Astrocyte of the cerebellum (primary cell): ENCODE measurements at regions not wholly inside any gene's neighbourhood (a gene's known extent, or its start where the extent isn't known, plus 50 kb on each side); places are given as distances from the start of the nearest gene placed in this dataset.

Source experiments
- DNase-seq: peaks from one replicate; pipeline ENCODE4 v3.0.0-alpha.2; 2011; ENCODE audit warnings: low read depth
- H3K4me3 ChIP-seq: 2 replicates; pipeline ENCODE4 v1.5.1; 2011; ENCODE audit warnings: mild to moderate bottlenecking, low read depth, low read length, moderate library complexity
- CTCF ChIP-seq: IDR thresholded peaks from 2 replicates; pipeline ENCODE4 v1.5.1; 2012; ENCODE audit warnings: low read length, low read depth, moderate library complexity, mild to moderate bottlenecking; ENCODE audit errors: missing control alignments
- in situ Hi-C: cut with HindIII; loops from 2 replicates; pipeline ENCODE4 v1.10.0; 2017; ENCODE audit warnings: low sequenced_read_pairs

DNA sequence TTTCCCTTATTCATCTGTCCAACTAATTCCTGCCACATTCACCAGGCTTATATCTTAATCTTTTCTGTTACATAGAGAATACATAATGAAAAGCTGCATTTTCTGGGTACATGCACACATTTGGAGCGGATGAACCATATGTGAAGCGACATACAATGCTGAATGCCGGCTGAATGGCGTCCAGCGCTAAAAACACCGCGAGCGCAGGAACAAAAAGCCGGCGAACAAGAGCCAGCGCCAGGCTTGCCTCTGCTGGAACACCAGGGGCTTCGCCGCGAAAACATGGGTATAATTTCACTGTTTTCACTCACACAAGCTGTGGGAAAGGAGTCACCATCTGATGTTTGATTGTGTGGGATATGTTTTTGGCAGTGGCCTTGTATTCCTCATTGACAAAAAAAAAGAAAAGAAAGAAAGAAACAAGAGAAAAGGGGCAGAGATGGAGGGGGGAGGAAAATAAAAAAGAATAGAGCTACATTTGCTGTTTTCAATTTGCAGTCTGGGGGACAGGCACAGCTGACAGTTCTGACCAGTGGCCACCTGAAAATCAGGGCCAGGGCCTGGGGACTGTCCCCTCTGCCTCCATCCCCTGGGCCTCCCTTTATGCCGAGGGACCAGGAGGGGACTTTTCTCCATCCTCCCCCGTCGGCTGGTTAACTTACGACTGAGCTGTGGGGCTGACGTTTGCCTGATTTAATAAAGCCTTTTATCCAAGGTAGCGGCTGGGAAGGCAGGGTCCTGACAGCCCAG lies 70.2 kb upstream of the OLIG2 start:
- TF ChIP-seq CTCF: no peak
- no peak for DNase-seq
- H3K4me3 ChIP-seq: no peak overlapping the region
- in situ Hi-C loops: no loop called here

DNA sequence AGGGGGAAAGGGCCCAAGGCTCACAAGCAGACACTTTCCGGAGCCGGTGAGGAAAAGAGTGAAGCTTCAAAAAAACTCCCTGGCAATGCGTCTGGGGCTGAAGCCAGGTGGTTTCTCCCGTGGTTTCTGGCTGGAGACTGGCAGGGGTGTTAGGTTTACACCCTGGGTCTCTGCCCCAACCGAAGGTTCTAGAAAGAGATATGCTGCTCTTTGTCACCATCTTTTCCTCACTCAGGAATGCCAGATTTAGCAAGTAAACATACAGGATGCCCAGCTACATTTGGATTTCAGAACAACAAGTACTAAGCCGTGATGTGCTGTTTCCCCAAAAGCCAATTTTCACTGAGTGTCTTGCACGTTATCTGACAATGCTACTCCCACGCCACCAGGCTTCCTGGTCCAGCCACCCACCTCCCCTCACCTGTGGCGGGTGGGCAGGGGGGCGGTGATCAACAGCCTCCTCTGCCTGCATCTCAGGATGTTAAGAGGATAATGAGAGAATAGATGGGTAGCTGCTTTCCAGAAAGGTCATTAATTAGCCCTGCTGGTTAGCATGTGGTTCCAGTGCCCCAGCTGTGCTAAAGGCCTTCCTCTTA lies 69.6 kb upstream of the OLIG2 start:
- H3K4me3 ChIP-seq: no peak overlapping the region
- in situ Hi-C loops: no loop called here
- no peak for DNase-seq
- no peak for TF ChIP-seq CTCF

GRCh38 chr21:32957545-32957944 lies 68.2 kb upstream of the OLIG2 start:
- no peak overlapping the region for H3K4me3 ChIP-seq
- no peak for DNase-seq
- no peak for TF ChIP-seq CTCF
- in situ Hi-C loops: no loop called here

- TF ChIP-seq CTCF: no peak
- in situ Hi-C loops: no loop called here
- H3K4me3 ChIP-seq: no peak overlapping the region
- no peak for DNase-seq
Measured at GRCh38 chr21:32958288-32959002, 67.3 kb upstream of the OLIG2 start.

- TF ChIP-seq CTCF: no peak
- no peak overlapping the region for H3K4me3 ChIP-seq
- no peak for DNase-seq
- in situ Hi-C loops: no loop called here
Measured at GRCh38 chr21:32962268-32962667, 63.5 kb upstream of the OLIG2 start.

GRCh38 chr21:32965129-32965680 lies 60.5 kb upstream of the OLIG2 start:
- TF ChIP-seq CTCF: no peak
- in situ Hi-C loops: no loop called here
- H3K4me3 ChIP-seq: no peak overlapping the region
- DNase-seq: no peak
